ENCODE measurements at regions not wholly inside any gene's neighbourhood (a gene's known extent, or its start where the extent isn't known, plus 50 kb on each side); places are given as distances from the start of the nearest gene placed in this dataset.

DNA sequence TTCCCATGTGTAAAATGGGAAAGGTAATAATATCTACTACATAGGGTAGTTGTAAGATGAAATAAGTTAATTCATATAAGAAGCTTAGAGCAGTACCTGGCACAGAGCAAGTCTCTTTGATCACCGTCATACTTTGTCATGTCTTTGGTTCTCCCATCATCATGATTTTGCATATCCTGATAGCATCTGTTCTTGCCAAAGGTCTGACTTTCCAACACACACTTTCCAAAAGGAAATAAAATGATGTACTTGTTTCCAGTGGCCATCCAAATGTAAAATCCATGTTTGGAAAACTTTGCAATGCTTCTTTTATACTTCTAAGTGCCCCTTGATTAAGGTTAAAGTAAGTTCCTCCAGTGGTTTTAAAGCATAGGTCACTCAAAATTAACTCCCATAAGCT is 266.9 kb upstream of the PTGER4 start:
- no peak for DNase-seq

DNA sequence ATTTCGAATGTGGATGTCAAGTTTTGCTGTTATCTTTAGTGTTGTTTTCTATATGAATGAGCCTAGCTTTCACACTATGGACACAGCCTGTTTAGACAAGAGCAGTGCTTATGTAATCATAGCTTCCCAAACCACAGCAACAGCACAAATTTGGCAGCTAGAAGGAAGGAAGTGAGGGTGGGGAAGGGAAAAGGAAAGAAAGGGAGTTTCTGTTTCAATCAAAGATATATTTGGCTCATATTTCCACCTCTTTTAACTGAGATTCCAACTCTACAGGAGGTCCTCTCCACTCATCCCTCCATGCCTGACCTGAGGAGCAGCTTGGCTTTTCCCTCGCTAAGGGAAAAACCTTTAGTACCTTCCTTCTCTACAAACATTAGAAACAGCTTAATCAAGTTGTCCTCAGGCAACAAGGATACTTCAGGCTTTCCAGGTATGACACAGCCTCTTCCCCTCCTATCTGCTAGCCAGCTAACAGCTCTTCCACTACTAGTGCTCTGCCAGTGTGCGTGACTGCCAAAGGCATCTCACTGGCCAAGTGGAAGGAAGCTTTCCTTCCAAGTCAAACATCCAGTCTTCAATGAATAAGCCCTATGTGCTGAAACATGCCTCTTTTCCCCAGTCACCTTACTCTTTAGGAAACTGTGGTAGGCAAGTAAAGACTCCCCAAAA is 268.6 kb upstream of the PTGER4 start:
- DNase-seq, result no peak

DNA sequence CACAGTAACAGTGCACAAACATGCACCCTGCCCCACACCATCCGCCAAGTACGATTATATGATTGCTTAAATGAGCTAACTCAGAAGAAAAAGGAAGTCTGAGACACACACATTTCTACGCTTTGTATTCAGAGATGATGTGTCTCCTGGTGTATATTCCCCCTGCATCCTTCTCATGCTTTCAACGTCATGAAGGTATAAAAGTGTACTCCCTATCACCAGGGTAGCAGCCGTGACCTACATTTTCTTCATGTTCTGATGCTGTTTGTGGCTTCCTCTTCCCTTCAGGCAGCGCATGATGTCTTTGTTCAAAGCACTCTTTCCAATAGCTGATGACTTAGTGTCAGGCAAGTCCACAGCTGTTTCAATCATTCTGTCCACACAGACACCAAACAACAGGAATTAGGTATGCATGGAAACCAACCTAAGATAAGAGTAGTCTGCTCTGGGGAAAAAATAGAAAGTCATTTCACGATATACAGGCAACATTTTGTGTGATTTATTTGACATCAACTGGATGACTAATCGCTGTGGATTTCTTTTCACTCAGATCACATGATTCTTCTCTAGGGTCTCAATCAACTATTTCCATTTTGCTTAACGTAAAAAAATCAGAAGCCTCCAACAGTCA is 269.4 kb upstream of the PTGER4 start:
- no peak for DNase-seq

DNA sequence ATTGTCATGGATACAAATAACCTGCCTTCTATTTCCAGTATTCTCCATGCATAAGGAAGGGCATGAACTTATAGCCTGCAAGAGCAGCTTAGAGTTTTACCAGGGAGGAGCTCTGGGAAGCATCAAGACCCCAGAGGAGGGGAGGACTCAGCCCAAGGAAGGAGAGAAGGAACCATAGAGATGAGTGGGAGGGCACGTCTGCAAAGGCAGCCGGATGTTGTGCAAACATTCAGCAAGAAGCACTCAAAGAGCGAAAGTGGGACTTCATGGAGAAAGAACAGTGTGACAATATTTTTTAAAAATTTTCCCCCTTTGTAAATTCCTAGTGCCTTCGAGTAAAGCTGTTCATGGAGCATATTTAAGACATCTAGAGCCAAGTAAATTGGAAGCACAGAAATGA is 270.1 kb upstream of the PTGER4 start:
- no peak for DNase-seq

DNA sequence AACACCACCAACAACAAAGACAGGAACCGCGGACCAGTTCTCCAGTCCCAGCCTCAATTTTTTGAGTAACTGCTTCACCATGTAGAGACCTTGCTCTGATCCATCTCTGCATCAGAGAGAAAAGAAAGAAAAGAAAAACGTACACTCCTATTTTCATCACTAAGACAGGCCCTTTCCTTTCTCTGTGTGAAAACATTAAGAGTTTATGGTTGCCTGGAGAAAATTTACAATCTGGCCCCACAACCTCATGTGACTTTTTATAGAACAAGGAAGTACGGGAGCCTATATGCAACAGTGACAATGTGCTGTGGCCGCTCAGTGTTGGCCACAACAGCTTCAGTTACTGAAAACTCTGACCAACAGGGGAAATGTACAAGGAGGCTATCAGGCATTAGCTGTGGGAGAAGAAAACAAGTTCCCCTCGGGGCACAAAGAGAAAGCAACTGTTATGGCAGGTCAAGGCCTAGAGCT is 272.9 kb upstream of the PTGER4 start:
- DNase-seq, result no peak

DNA sequence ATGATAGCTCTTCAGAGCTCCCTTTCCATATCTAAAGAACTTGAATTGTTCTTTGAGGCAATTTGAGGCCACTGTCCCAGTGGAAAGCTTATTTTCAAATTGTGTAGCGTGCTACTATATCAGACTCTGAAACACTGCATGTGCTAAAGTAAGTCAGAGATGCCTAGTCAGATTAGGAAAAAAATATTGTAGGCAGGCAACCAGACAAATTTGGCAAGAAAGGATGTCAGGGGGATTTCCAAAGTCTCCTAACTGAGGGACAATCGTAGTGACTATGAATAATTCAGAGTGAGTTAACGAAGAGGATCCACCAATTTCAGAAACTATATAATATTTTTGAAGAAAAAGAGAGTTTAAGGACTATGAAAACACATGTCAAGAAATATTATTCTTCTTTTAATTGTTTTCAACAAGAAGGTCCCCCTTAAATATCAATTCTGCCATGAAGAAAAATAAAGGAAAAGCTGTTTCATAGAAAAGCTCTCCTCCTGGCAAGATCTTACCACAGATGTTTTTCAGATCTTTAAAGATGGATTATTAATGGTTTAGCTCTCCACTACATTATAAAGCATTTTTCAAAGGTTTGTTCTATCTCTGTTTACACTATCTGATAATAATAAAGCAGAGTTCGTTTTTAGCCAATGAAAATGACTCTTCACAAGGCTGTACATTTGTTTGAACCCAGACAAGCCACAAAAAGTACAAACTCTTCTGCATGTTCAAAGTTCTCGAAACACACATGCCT is 273.5 kb upstream of the PTGER4 start:
- no peak for DNase-seq

DNA sequence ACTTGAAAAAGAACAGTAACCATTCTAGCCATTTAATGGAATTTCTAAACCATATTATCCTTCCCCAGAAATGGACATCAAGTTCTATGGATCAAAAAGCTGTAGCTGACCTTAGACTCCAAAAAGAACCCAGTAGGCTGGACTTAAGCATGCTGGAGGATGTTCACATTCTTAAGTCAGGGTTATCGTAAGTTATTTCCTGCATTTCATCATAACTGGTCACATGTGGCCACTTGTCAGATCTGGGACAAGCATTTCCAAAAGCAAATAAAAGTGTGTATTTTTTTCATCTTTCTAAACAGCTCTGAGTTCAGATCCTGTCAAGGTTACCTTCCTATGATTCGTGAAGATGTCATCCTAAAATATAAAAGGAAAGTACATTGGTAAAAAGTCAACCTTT is 274.5 kb upstream of the PTGER4 start:
- DNase-seq, result no peak

DNA sequence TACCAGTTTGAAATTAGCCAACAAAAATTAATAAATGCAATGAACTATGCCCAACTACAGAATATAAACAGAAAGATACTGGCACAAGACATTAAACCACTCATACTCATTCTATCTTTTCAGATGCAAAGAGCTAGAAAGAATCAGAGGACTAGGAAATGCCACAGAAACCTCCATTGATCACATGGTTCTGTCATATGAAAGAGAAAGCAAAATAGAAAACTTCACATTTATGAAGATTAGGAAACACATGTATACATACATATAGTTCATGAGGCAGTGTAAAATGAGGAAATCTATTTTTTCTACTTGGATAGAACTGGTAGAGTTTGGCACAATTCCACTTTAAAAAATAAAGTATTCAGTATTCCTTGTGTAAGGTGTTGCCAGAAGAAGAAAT is 275.1 kb upstream of the PTGER4 start:
- DNase-seq, result no peak

DNA sequence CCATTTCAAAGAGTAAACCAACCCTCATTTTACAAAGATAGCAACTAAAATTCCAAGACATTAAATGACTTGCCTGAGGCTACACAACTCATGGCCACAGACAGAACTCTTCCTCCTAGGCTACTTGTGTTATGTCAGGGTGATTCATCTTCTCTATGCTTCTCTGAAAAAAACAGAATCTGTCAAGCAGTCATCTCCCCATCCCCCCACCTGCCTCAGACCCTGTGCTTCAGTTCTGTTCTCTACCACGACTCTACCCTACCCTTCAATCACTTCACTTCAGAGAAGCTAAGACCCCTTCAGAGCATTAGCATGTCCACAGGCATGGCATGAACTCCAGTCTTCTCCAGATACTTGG is 277.7 kb upstream of the PTGER4 start:
- no peak for DNase-seq

DNA sequence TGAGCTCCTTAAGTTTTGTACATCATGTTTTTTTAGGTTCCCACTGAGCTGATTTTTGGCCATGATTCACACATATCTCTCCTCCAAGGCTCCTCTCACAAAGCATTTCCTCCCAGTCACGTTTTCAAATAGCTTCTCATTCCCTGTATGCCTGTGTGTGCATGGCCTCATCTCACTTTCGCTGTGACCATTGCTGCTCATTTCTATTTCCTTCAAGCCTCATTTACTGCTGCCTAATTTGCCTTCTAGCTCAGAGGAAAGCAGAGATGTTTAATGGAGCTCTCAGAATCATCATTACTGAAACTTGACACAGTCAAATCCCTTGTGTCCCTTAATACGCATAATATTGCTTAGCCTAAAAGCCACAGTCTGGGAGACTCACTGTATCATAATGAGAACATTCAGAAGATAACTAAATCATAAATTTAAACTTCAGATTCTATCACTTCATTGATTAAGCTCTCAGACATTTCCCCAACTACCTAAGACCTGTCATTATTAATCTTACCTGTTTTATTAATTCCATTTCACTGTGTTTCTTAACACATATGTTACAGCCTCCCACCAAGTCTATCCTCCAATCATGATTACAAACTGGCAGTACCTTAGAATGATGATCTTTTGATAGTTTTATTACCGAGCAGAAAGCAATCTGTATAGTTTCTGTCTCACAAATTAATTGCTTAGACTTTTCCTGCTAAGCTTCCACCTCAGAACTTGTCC is 278.3 kb upstream of the PTGER4 start:
- DNase-seq, result no peak

DNA sequence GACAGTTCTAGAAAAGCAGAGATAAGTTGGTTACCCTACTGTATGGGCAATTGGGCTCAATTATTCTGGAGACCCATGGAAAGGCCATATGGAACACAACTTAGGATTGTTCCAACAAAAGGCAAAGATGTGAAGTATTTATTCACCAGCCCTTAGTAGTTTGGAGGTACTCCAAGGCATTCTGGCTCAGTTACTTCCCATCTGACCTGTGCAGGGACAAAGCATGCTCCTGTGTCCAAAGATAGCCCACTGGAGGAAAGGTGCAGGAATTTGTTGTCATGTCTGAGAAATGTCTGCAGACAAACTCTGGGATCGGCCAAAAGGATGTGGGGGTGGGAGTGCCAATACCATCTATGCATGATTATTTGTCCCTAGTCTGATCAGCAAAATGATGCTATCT is 279.5 kb upstream of the PTGER4 start:
- no peak for DNase-seq

DNA sequence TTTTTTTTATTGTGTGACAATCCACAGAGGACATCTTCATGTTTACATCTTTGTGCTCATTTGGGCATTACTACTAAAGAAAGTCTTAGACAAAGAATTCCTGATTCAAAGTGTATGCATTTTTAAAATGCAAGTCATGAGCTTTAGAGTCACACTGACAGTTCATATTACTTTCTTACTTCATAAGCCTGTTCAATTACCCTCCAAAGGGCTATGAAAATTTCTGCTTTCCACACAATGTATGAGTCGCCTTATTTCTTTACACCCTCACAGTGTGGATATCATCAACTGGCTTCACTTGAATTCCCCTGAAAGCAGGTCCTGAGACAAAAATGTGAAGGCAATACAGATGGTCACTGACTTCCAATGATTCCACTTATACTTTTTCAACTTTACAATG is 280.4 kb upstream of the PTGER4 start:
- DNase-seq, result no peak

DNA sequence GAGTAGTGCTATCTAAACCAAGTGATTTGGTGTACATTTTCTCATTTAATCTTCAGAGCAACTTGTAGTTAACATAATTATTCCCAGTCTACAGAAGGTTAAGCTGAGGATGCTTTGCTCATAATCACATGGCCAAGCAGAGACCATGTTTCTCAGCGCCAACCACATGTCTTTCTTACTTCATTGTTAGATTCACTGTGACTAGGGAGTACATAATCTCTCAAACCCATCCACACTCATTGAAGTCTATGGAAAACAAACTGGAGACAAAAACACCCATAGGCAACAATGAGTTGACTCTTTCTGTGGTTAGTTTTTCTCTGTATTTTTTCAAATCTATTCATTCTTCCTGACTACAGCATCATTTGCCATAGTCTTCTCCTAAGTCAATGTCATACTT is 281.7 kb upstream of the PTGER4 start:
- no peak for DNase-seq

DNA sequence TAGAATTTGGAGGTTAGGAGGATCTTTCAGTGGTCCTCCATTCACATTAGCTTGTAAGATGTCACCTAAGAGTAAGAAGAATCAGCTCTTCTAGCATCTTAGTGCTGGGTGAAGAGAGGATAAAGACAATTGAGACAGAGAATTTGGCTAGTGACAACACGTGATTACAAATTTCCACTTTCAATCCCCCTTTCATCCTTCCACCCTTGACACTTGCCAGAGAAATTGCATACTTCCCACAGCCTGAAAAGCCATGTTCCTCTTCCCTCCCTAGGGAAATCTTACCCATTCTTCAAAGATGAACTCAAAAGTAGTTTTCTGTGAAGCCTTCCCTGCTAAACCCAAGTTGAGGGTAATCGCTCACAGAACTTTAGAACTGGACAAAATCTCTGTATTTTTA is 282.6 kb upstream of the PTGER4 start:
- DNase-seq, result no peak

DNA sequence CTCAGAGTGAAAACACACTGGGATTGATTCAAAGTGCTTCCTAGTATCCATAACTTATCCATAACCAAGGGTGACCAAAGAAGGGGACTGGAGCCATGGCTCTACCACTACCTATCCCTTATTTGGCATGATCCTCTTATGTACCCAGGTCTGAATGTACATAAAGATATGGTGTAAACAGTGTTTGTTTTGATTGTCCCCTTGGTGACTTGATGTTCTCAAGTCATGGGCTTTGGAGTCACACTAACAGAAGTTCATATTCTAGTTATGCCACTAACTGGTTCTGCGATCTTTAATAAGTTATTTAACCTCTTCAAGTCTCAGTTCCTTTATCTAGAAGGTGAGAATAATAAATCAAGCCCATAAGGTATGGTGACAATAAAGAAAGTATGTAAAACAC is 283.4 kb upstream of the PTGER4 start:
- no peak for DNase-seq

DNA sequence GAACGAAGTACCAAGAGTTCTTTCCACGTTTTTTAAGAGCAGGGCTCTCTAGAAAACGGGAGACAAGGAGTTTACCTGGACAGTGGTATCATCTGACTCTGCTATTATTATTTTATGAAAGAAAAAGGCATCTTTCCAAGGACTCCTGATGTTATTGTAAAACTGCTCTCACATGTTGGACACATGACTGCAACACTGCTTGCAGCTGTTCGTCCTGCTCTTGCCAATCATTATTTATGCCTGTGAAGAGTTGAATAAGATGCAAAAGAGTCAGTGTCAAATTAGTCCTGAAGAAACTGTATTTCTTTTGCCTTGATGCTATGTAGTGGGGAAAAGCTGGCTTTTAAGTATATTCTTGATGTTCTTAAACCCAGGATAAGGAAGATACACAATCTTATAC is 284.5 kb upstream of the PTGER4 start:
- DNase-seq, result no peak

DNA sequence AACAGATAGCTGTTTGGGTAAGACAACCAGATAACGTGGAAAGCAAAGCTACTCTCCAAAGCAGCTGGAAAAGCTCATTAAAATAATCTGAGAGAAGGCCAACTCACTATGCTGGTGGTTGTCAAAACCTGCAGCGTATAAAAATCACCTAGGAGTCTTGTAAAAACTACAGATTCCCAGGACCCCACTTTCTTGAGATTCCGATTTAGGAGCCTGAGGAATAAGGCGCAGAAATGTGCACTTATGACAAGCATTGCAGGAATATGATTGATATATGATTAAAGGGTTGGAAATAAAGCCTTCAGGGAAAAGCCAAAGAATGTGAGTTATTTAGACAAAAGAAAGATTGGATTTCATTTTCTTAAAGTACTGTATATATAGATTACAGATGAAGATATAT is 285.0 kb upstream of the PTGER4 start:
- DNase-seq, result no peak

DNA sequence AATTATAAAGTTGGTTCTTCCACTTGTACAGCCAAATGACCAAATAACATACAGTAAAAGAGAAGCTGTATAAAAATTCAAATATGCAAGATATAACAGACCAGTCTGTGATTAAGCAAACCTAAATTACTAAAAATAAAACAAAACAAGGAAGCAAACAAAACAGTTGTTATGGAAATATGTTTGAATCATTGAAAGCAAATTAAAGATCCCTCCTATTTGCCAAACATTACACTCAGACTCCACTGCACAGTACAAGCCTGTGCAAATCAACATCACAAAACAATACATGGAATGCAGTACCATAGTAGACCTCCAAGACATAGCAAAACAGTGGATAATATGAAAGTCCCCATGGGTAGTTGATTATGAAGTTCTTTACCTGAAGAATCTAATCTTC is 288.1 kb upstream of the PTGER4 start:
- no peak for DNase-seq

DNA sequence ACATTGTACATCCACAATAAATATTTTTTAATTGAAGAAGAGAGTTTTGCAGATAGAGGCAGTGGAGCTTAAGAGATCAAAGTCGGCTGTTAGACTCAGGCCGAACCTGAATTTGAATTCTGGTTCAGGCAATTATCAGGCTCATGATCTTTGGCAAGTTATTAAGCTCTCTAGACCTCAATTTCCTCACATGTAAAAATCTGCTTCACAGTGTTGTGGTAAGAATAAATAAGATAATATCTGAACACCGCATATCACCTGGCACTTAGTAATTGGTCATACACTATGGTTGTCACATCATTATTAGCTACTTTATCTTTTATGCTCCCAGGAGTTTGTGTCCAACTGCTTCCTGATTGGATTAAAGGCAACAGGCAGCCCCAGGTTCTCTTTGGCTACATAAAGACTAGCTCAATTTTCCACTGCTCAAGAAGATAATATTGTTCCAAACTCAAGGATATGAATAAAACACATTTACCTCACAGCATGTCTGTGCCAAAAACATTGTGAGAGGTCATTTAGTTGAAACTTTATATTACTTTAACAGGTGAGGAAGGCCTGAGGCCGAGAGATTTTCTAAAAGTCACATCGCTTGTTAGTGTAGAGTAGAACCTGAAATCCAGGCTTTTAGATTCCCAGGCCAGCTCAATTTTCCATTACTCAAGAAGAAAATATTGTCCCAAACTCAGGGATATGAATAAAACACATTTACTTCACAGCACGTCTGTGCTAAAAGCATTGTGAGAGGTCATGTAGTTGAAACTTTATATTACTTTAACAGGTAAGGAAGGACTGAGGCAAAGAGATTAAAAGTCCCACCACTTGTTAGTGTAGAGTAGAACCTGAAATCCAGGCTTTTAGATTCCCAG is 289.2 kb upstream of the PTGER4 start:
- no peak for DNase-seq

DNA sequence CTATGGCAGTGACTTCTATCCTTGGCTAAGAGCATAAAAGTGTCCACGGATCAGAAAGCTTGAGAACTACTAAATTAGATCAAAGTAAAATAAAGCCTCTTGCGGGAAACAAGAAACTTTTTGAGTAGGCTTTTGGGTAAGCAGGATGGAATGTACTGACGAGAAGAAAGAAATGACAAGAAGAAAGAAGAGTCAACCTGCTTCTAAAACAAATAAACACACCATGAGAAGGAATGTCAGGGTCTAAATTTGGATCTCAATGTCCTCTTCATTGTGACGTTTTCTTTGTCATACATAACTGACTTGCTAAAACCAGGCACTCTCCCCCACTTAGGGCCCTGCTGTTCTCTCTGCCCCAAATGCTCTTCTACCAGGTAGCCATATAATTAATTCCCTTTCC is 290.1 kb upstream of the PTGER4 start:
- DNase-seq, result no peak

DNA sequence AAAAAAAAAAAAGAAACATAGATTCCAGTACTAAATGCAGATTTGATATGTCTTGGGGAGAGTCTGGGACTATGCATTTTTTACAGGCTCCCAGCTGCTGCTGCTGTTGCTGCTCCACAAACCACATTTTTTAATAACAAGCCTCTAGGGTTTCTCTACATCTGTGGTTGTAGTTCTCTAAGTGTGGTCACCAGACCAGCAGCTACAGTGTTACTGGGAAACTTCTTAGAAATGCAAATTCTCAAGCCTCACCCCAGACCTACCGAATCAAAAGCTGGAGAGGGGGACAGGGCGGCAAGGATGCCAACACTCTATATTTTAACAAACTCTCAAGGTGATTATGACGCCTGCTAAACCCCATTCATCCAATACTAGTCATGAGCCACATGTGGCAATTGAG is 293.4 kb upstream of the PTGER4 start:
- DNase-seq, result no peak

DNA sequence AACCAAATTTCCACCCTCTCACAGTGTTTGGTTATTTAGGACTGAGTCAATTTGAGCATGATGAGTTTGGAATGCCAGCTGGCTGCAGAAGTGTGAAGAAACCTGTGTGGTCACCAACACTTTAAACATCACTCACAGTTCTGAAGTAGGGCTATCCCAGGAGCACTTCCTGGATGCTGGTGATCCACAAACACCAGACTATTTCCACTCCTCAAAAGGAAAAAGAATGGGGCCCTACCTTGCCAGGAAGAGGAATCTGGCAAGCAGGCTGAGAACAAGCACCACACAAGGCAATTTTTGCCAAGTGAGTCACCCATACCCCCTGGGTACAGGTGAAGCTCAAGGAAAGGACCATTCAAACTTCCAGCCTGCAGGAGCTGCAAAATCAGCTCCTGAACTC is 294.2 kb upstream of the PTGER4 start:
- DNase-seq, result peak in 1 of 2 experiments; percentile 62
